ENCODE measurements at regions not wholly inside any gene's neighbourhood (a gene's known extent, or its start where the extent isn't known, plus 50 kb on each side); places are given as distances from the start of the nearest gene placed in this dataset.

GRCh38 chr21:28550057-28550825 is 442.4 kb downstream of the LTN1 start:
- FAIRE-seq, result no peak
- Histone ChIP-seq H3K4me3 (ENCODE audit: low read depth, low read length) (no peak overlapping the region), H3K36me3 (ENCODE audit: control insufficient read depth, insufficient read depth, low read length) (no peaks in the 10 kb centered on the region), H3K27me3 (ENCODE audit: control insufficient read depth, insufficient read depth, low read length) (no peaks in the 10 kb centered on the region)
- no peak for TF ChIP-seq CTCF (IDR thresholded peaks at IDR 0.05; ENCODE audit: insufficient read depth, low read length, severe bottlenecking)
- no peak for DNase-seq (ENCODE audit: low read depth)

- TF ChIP-seq CTCF (IDR thresholded peaks at IDR 0.05; ENCODE audit: insufficient read depth, low read length, severe bottlenecking), result no peak
- FAIRE-seq (no peak), DNase-seq (ENCODE audit: low read depth) (no peak)
- H3K36me3 ChIP-seq (ENCODE audit: control insufficient read depth, insufficient read depth, low read length), result no peaks in the 10 kb centered on the region
- H3K4me3 ChIP-seq (ENCODE audit: low read depth, low read length), result no peak overlapping the region
- no peaks in the 10 kb centered on the region for H3K27me3 ChIP-seq (ENCODE audit: control insufficient read depth, insufficient read depth, low read length)
Measured at GRCh38 chr21:28548291-28548690, 444.4 kb downstream of the LTN1 start.

- H3K36me3 ChIP-seq (ENCODE audit: control insufficient read depth, insufficient read depth, low read length), result no peaks in the 10 kb centered on the region
- FAIRE-seq, result no peak
- DNase-seq (ENCODE audit: low read depth), result no peak
- H3K27me3 ChIP-seq (ENCODE audit: control insufficient read depth, insufficient read depth, low read length), result no peaks in the 10 kb centered on the region
- H3K4me3 ChIP-seq (ENCODE audit: low read depth, low read length), result no peak overlapping the region
- TF ChIP-seq CTCF (IDR thresholded peaks at IDR 0.05; ENCODE audit: insufficient read depth, low read length, severe bottlenecking), result no peak
Measured at GRCh38 chr21:28547766-28548165, 444.9 kb downstream of the LTN1 start.

- H3K4me3 ChIP-seq (ENCODE audit: low read depth, low read length), result no peak overlapping the region
- no peak for TF ChIP-seq CTCF (IDR thresholded peaks at IDR 0.05; ENCODE audit: insufficient read depth, low read length, severe bottlenecking)
- no peaks in the 10 kb centered on the region for H3K27me3 ChIP-seq (ENCODE audit: control insufficient read depth, insufficient read depth, low read length)
- FAIRE-seq, result no peak
- DNase-seq (ENCODE audit: low read depth), result no peak
- H3K36me3 ChIP-seq (ENCODE audit: control insufficient read depth, insufficient read depth, low read length), result no peaks in the 10 kb centered on the region
Measured at GRCh38 chr21:28543975-28544374, 448.7 kb downstream of the LTN1 start.

GRCh38 chr21:28541371-28542112 is 451.1 kb downstream of the LTN1 start:
- no peaks in the 10 kb centered on the region for H3K27me3 ChIP-seq (ENCODE audit: control insufficient read depth, insufficient read depth, low read length)
- peak; percentile 21 for DNase-seq (ENCODE audit: low read depth)
- no peak for FAIRE-seq
- no peak overlapping the region for H3K4me3 ChIP-seq (ENCODE audit: low read depth, low read length)
- H3K36me3 ChIP-seq (ENCODE audit: control insufficient read depth, insufficient read depth, low read length), result no peaks in the 10 kb centered on the region
- no peak for TF ChIP-seq CTCF (IDR thresholded peaks at IDR 0.05; ENCODE audit: insufficient read depth, low read length, severe bottlenecking)
